HepG2 (cell line): ENCODE measurements at regions not wholly inside any gene's neighbourhood (a gene's known extent, or its start where the extent isn't known, plus 50 kb on each side); places are given as distances from the start of the nearest gene placed in this dataset.

Experiments
- ATAC-seq: fragments of 200-7000 bp; cut with Tn5 transposase; 3 replicates; pipeline ENCODE4 v1.9.1; 2020; ENCODE audit warnings: mild to moderate bottlenecking, moderate library complexity
- BruUV-seq: library from RNA; stranded (reverse); fragments of 400-500 nt; replicated peaks from 2 replicates; lab custom pipeline; 2021; lab: Mats Ljungman, UMichigan
- CTCF ChIA-PET: fragments of 300-600 bp; formaldehyde crosslinking; extraction: SDS; loops from one replicate; lab custom pipeline; 2021; ENCODE audit warnings: low total read pairs, inconsistent platforms, low intra/inter-chr PET ratio; lab: Yijun Ruan, JAX
- POLR2A ChIA-PET: fragments of 350-600 bp; sonication (Branson Sonifier 250); formaldehyde crosslinking; loops from one replicate; lab custom pipeline; 2020; ENCODE audit warnings: antibody characterized with exemption, inconsistent platforms; lab: Yijun Ruan, JAX
- DNase-seq: peaks from one replicate; pipeline ENCODE4 v3.0.0-alpha.2; 2015; ENCODE audit warnings: low spot score
- FAIRE-seq: peaks from 3 replicates; lab custom pipeline; 2011; peaks lifted over from hg19 to GRCh38; lab: Jason Lieb, UNC
- H2AFZ ChIP-seq: one replicate; pipeline ENCODE4 v1.6.1; 2011; ENCODE audit warnings: low read length, inconsistent platforms
- H3K27ac ChIP-seq: fragments of 300-600 bp; 3 replicates; pipeline ENCODE4 v1.8.0; 2011; ENCODE audit warnings: mixed run types, mild to moderate bottlenecking, mixed read lengths, low read length, inconsistent platforms; ENCODE audit not compliant: insufficient read depth; ENCODE audit errors: extremely low read length
- H3K27me3 ChIP-seq, 2 experiments: fragments of 200-600 bp in 1 of 2; 2 replicates in 1 of 2; 3 replicates in 1 of 2; pipeline versions ENCODE4 v1.6.0 to v1.8.0; 2011; ENCODE audit warnings: low read length in 2 of 2, mild to moderate bottlenecking in 2 of 2, moderate library complexity in 2 of 2, inconsistent platforms in 1 of 2; ENCODE audit not compliant: insufficient read depth in 2 of 2, control insufficient read depth in 1 of 2
- H3K36me3 ChIP-seq, 2 experiments: fragments of 200-600 bp in 1 of 2; replicated peaks in 1 of 2; 2 replicates in 1 of 2; 3 replicates in 1 of 2; pipeline versions ENCODE4 v1.5.1 to v1.8.0; 2011; ENCODE audit warnings: low read length in 2 of 2, inconsistent platforms in 1 of 2; ENCODE audit not compliant: insufficient read depth in 2 of 2, control insufficient read depth in 1 of 2
- H3K4me1 ChIP-seq: 2 replicates; pipeline ENCODE4 v1.5.1; 2012; ENCODE audit warnings: low read length, inconsistent platforms; ENCODE audit not compliant: insufficient read depth
- H3K4me2 ChIP-seq: 2 replicates; pipeline ENCODE4 v1.6.0; 2011; ENCODE audit warnings: low read depth, low read length, inconsistent platforms
- H3K4me3 ChIP-seq, 3 experiments: fragments of 200-600 bp in 1 of 3; sonication (generic), shearing (Covaris generic) in 1 of 3; replicated peaks in 1 of 3; 2 replicates each; pipeline ENCODE4 v1.5.1; 2011 to 2016; ENCODE audit warnings: low read length in 3 of 3, inconsistent platforms in 2 of 3, low read depth in 2 of 3, mild to moderate bottlenecking in 2 of 3, control low read depth in 1 of 3, mixed read lengths in 1 of 3; ENCODE audit not compliant: insufficient read depth in 1 of 3
- H3K79me2 ChIP-seq: one replicate; pipeline ENCODE4 v1.6.1; 2011; ENCODE audit warnings: low read length, inconsistent platforms; ENCODE audit not compliant: insufficient read depth
- H3K9ac ChIP-seq: 2 replicates; pipeline ENCODE4 v1.6.0; 2011; ENCODE audit warnings: mild to moderate bottlenecking, low read depth, low read length, inconsistent platforms; ENCODE audit not compliant: insufficient read depth
- H3K9me3 ChIP-seq: 2 replicates; pipeline ENCODE4 v1.5.1; 2012; ENCODE audit warnings: mild to moderate bottlenecking, low read length
- H4K20me1 ChIP-seq: 2 replicates; pipeline ENCODE4 v1.6.0; 2011; ENCODE audit warnings: inconsistent platforms, mild to moderate bottlenecking, low read length, moderate library complexity; ENCODE audit not compliant: insufficient read depth
- CENPBD1 ChIP-seq: sonication (generic); formaldehyde crosslinking; IDR thresholded peaks from 2 replicates; pipeline ENCODE4 v1.8.0; 2022; ENCODE audit warnings: missing genetic modification reagents, low read depth, mild to moderate bottlenecking, borderline replicate concordance
- DNMT1 ChIP-seq: sonication (generic); formaldehyde crosslinking; IDR thresholded peaks from 2 replicates; pipeline ENCODE4 v1.5.1; 2020; ENCODE audit warnings: mild to moderate bottlenecking, missing genetic modification reagents
- FOXA1 ChIP-seq, 2 experiments: fragments of 450-650 bp in 1 of 2; sonication (generic) in 1 of 2; formaldehyde crosslinking in 1 of 2; IDR thresholded peaks; 2 replicates each; pipeline versions ENCODE4 v1.4.0 to v1.6.1; 2016 to 2020; ENCODE audit warnings: missing genetic modification reagents in 1 of 2
- KMT2A ChIP-seq: sonication (generic); formaldehyde crosslinking; IDR thresholded peaks from 2 replicates; pipeline ENCODE4 v1.4.0; 2020; ENCODE audit warnings: missing genetic modification reagents
- NFKB2 ChIP-seq: sonication (generic); formaldehyde crosslinking; IDR thresholded peaks from 2 replicates; pipeline ENCODE4 v1.4.0; 2020; ENCODE audit warnings: missing genetic modification reagents, borderline replicate concordance
- PRPF4 ChIP-seq: fragments of 200-400 bp; formaldehyde crosslinking; IDR thresholded peaks from 2 replicates; pipeline ENCODE4 v1.6.1; 2016; ENCODE audit warnings: low read length, low read depth; ENCODE audit not compliant: poor library complexity, severe bottlenecking
- RELA ChIP-seq: sonication (generic); formaldehyde crosslinking; IDR thresholded peaks from 2 replicates; pipeline ENCODE4 v1.4.0; 2020; ENCODE audit warnings: missing genetic modification reagents
- ZNF280D ChIP-seq: sonication (generic); formaldehyde crosslinking; IDR thresholded peaks from 2 replicates; pipeline ENCODE4 v1.5.1; 2020; ENCODE audit warnings: mild to moderate bottlenecking, missing genetic modification reagents
- ZNF512 ChIP-seq: sonication (generic); formaldehyde crosslinking; IDR thresholded peaks from 2 replicates; pipeline ENCODE4 v1.4.0; 2020; ENCODE audit warnings: mild to moderate bottlenecking, missing genetic modification reagents
- WGBS: methylation state at CpG from one replicate; pipeline ENCODE4 v1.1.6; 2017; ENCODE audit warnings: low lambda C conversion rate; 5-methylcytosine and 5-hydroxymethylcytosine counted together
- in situ Hi-C: cut with HindIII; loops from 2 replicates; pipeline ENCODE4 v1.10.0; 2017; ENCODE audit warnings: low pct_unique_long_range_greater_than_20kb; ENCODE audit not compliant: extremely low pct_ligation_motif_present
- intact Hi-C: fragments of 100-400 bp; cut with micrococcal nuclease; formaldehyde crosslinking; loops from one replicate; pipeline ENCODE4 v1.10.0; 2022; ENCODE audit not compliant: unreplicated experiment

GRCh38 chrX:42536286-42536685 is 241.7 kb downstream of the PPP1R2C start:
- H4K20me1 ChIP-seq, result no peaks in the 10 kb centered on the region
- ChIA-PET POLR2A (no interaction called here), CTCF (no interaction called here)
- intact Hi-C loops, result no loop called here
- ATAC-seq (no peak), DNase-seq (no peak), FAIRE-seq (no peak)
- no peak overlapping the region for H3K27ac ChIP-seq
- peaks cover 11% of the 10 kb centered on the region for H3K4me1 ChIP-seq
- no peaks in the 10 kb centered on the region for H3K36me3 ChIP-seq
- H3K27me3 ChIP-seq, result no peaks in the 10 kb centered on the region
- H3K79me2 ChIP-seq, result no peaks in the 10 kb centered on the region
- TF ChIP-seq CENPBD1 (CRISPR knock-in tag) (no peak), DNMT1 (CRISPR knock-in tag) (no peak), KMT2A (no peak), ZNF512 (CRISPR knock-in tag) (no peak), NFKB2 (no peak)
- no peak overlapping the region for H2AFZ ChIP-seq
- in situ Hi-C loops, result no loop called here
- H3K9me3 ChIP-seq, result no peaks in the 10 kb centered on the region
- BruUV-seq, result no TSS peak
- no peak overlapping the region for H3K4me2 ChIP-seq
- WGBS, result 0% methylated on average over 2 of the region's 3 CpGs
- H3K9ac ChIP-seq, result no peak overlapping the region
- no peak overlapping the region for H3K4me3 ChIP-seq

GRCh38 chrX:42535233-42535632 is 242.7 kb downstream of the PPP1R2C start:
- CTCF ChIA-PET, result no interaction called here

More at GRCh38 chrX:42535233-42535632, 242.7 kb downstream of the PPP1R2C start:
- BruUV-seq, result no TSS peak
- no peak for DNase-seq
- Histone ChIP-seq H3K4me3 (no peak overlapping the region), H3K27ac (no peak overlapping the region), H3K4me1 (peaks cover 11% of the 10 kb centered on the region), H2AFZ (no peak overlapping the region), H3K27me3 (no peaks in the 10 kb centered on the region), H3K9me3 (no peaks in the 10 kb centered on the region), H3K4me2 (no peak overlapping the region), H3K9ac (no peak overlapping the region), H3K36me3 (no peaks in the 10 kb centered on the region), H3K79me2 (no peaks in the 10 kb centered on the region), H4K20me1 (no peaks in the 10 kb centered on the region)
- 50% methylated on average over 2 of the region's 2 CpGs for WGBS
- POLR2A ChIA-PET, result no interaction called here
- FAIRE-seq, result no peak
- TF ChIP-seq PRPF4 (no peak), ZNF280D (CRISPR knock-in tag) (no peak), FOXA1 (IDR thresholded peaks at IDR 0.05) (0 out of 2 replicates have a peak, but pooled peaks have one; percentile 11), FOXA1 (CRISPR knock-in tag; IDR thresholded peaks at IDR 0.05) (no peak), RELA (CRISPR knock-in tag) (no peak)
- intact Hi-C loops, result no loop called here
- ATAC-seq, result no peak
- in situ Hi-C loops, result no loop called here
